Prostate gland (tissue), 2 donors: ENCODE measurements at regions not wholly inside any gene's neighbourhood (a gene's known extent, or its start where the extent isn't known, plus 50 kb on each side); places are given as distances from the start of the nearest gene placed in this dataset.

ENCODE experiments used
- CTCF ChIP-seq, 4 experiments: fragments of 200-600 bp in 2 of 4; fragments of 450-650 bp in 2 of 4; sonication (generic) in 2 of 4; IDR thresholded peaks; 1 replicate in 3 of 4; 2 replicates in 1 of 4; pipeline ENCODE4 v1.5.1; 2016 to 2019; ENCODE audit warnings: antibody characterized with exemption in 4 of 4, mild to moderate bottlenecking in 2 of 4, moderate library complexity in 2 of 4
- POLR2A ChIP-seq: fragments of 450-650 bp; IDR thresholded peaks from one replicate; pipeline ENCODE4 v1.6.1; 2016; ENCODE audit warnings: antibody characterized with exemption, mild to moderate bottlenecking
- POLR2AphosphoS5 ChIP-seq: sonication (generic); formaldehyde crosslinking; IDR thresholded peaks from one replicate; pipeline ENCODE4 v1.6.1; 2017; ENCODE audit warnings: antibody characterized with exemption

- TF ChIP-seq POLR2AphosphoS5 (no peak), CTCF (IDR thresholded peaks at IDR 0.05) (no peak), POLR2A (no peak)
These were observed 1121.8 kb downstream of the TBC1D22A start for GRCh38 chr22:47884200-47884599.
